ENCODE measurements at regions not wholly inside any gene's neighbourhood (a gene's known extent, or its start where the extent isn't known, plus 50 kb on each side); places are given as distances from the start of the nearest gene placed in this dataset.

DNA sequence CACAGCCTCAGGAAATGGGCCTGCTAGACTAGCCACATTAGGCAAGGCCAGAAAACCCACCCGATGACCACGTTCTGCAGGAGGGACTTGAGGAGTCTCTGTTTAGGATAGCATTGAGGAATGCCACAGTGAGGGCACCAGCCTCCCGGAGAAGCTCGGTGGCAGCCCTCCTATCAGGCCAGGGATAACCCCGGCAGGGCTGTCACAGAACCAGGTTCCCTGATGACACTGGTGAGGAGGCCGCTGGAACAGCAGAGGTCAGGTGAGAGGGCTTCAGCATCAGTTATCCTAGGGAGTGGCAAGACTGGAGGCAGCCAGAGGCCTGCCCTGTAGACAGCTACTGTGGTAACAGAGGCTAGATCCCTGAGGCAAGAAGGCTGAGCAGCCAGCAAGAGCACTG, 157.6 kb downstream of the MYLK4 start:
- Histone ChIP-seq H3K27ac (no peak overlapping the region), H3K27me3 (no peaks in the 10 kb centered on the region), H3K9me3 (replicated peaks in 1 of 3) (no peaks in the 10 kb centered on the region), H3K36me3 (replicated peaks in 1 of 2) (no peaks in the 10 kb centered on the region), H3K4me1 (replicated peaks in 1 of 2) (no peaks in the 10 kb centered on the region), H3K4me3 (no peak overlapping the region)
- no peak for TF ChIP-seq POLR2A (IDR thresholded peaks at IDR 0.05)
- WGBS, 4 donors: 90 to 97% (median 95%) methylated on average over 4 to 6 of the region's 6 CpGs
- intact Hi-C loops (cut with DNase I): no loop called here
- DNase-seq: no peak

DNA sequence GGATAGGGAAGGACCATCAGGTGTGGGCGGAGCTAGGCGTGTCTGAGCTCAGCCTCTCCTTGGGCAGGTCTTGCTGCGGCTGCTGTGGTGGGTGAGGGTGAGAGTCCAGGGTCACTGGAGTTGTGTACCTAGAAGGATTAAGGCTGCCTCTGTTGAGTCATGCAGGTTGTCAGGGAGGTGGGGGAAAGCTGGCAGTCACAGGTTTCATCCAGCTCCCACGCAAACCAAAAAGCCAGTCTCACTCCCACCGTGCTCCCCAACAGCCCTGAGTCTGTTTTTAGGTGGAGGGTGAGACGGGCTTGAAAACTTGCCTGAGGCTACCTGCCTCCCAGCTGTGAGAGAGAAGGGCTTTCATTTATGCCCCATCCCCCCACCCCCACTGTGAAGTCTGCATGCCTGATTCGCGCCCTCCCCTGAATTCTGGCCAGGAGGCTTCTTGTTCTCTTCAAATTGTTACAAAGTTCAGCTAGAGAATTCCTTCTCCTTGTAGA, 161.5 kb downstream of the MYLK4 start:
- H3K27me3 ChIP-seq: no peaks in the 10 kb centered on the region
- TF ChIP-seq POLR2A (IDR thresholded peaks at IDR 0.05): no peak
- TF ChIP-seq, protein P1, sequence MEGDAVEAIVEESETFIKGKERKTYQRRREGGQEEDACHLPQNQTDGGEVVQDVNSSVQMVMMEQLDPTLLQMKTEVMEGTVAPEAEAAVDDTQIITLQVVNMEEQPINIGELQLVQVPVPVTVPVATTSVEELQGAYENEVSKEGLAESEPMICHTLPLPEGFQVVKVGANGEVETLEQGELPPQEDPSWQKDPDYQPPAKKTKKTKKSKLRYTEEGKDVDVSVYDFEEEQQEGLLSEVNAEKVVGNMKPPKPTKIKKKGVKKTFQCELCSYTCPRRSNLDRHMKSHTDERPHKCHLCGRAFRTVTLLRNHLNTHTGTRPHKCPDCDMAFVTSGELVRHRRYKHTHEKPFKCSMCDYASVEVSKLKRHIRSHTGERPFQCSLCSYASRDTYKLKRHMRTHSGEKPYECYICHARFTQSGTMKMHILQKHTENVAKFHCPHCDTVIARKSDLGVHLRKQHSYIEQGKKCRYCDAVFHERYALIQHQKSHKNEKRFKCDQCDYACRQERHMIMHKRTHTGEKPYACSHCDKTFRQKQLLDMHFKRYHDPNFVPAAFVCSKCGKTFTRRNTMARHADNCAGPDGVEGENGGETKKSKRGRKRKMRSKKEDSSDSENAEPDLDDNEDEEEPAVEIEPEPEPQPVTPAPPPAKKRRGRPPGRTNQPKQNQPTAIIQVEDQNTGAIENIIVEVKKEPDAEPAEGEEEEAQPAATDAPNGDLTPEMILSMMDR (IDR thresholded peaks at IDR 0.05): no peak
- intact Hi-C loops (cut with DNase I): no loop called here
- peaks cover 0 to 3% (median 0%) of the 10 kb centered on the region in 3 donors for H3K9me3 ChIP-seq (replicated peaks in 1 of 3)
- H3K27ac ChIP-seq: no peak overlapping the region
- no peak for DNase-seq
- H3K4me3 ChIP-seq: no peak overlapping the region
- H3K4me1 ChIP-seq (replicated peaks in 1 of 2): no peaks in the 10 kb centered on the region
- H3K36me3 ChIP-seq (replicated peaks in 1 of 2): no peaks in the 10 kb centered on the region
- WGBS, 4 donors: 87 to 93% (median 89%) methylated on average over 6 to 8 of the region's 8 CpGs

DNA sequence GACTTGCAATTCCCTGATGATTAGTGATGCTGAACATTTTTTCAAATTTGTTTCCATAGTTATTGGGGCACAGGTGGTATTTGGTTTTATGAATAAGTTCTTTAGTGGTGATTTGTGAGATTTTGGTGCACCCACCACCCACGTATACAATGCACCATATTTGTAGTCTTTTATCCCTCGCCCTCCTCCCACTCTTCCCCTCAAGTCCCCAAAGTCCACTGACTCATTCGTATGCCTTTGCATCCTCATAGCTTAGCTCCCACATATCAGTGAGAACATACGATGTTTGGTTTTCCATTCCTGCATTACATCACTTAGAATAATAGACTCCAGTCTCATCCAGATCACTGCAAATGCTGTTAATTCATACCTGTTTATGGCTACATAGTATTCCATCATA, 167.3 kb downstream of the MYLK4 start:
- Histone ChIP-seq H3K27me3 (no peaks in the 10 kb centered on the region), H3K9me3 (replicated peaks in 1 of 3) (peaks cover 0 to 3% (median 0%) of the 10 kb centered on the region in 3 donors), H3K4me3 (no peak overlapping the region), H3K36me3 (replicated peaks in 1 of 2) (no peaks in the 10 kb centered on the region), H3K4me1 (replicated peaks in 1 of 2) (no peaks in the 10 kb centered on the region), H3K27ac (no peak overlapping the region)
- 65 to 79% (median 65%) methylated on average over 4 of the region's 4 CpGs for WGBS, 4 donors
- no peak for DNase-seq
- intact Hi-C loops (cut with DNase I): no loop called here
- TF ChIP-seq POLR2A (IDR thresholded peaks at IDR 0.05): no peak
- TF ChIP-seq, protein P1 (IDR thresholded peaks at IDR 0.05): no peak

DNA sequence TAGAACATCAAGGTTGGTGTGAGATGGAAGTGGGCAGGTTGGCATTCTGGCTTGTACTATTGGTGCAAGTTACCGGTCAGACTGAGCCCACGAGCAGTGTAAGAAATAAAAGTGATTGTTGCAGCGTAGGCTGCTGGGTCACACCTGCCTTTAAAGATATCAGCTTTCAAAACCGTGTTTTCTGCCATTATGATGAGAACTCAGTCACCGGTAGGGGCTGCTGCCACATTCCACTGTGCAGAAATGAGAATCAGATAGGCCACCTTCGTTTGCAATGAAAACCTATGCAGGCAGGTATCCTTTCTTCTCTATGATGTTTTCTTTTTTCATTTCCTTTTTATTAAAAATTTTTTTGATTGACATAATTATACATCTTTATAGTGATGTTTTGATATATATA, 168.5 kb downstream of the MYLK4 start:
- intact Hi-C loops (cut with DNase I): no loop called here
- no peak for DNase-seq
- Histone ChIP-seq H3K4me3 (no peak overlapping the region), H3K36me3 (replicated peaks in 1 of 2) (no peaks in the 10 kb centered on the region), H3K9me3 (replicated peaks in 1 of 3) (peaks cover 0 to 3% (median 0%) of the 10 kb centered on the region in 3 donors), H3K27ac (no peak overlapping the region), H3K4me1 (replicated peaks in 1 of 2) (no peaks in the 10 kb centered on the region), H3K27me3 (no peaks in the 10 kb centered on the region)
- 72 to 85% (median 79%) methylated on average over 6 of the region's 6 CpGs for WGBS, 4 donors
- TF ChIP-seq, protein P1 (IDR thresholded peaks at IDR 0.05): no peak
- TF ChIP-seq POLR2A (IDR thresholded peaks at IDR 0.05): no peak

DNA sequence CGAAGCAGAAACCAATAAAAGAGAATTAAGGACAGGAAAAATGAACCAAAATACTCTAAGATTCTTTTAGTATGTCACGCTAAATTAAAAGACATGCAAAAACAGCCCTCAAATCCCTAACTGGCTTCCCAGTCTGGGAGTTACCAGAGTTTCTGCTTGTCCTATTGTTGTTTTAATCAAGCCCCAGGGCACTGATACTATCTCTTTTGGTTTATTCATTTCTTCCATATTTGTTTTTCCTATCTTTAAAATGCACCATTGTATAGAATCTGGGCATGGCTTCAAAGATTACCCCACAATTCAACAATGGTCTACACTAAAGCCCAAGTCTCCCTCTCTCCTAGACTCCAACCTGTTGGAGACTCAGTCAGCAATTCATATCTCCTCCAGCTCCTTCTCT, 169.1 kb downstream of the MYLK4 start:
- Histone ChIP-seq H3K4me3 (no peak overlapping the region), H3K27ac (no peak overlapping the region), H3K9me3 (replicated peaks in 1 of 3) (peaks cover 0 to 3% (median 0%) of the 10 kb centered on the region in 3 donors), H3K27me3 (no peaks in the 10 kb centered on the region), H3K4me1 (replicated peaks in 1 of 2) (no peaks in the 10 kb centered on the region), H3K36me3 (replicated peaks in 1 of 2) (no peaks in the 10 kb centered on the region)
- 88 to 98% (median 92%) methylated on average over 2 of the region's 2 CpGs for WGBS, 4 donors
- TF ChIP-seq POLR2A (IDR thresholded peaks at IDR 0.05): no peak
- TF ChIP-seq, protein P1 (IDR thresholded peaks at IDR 0.05): no peak
- no peak for DNase-seq
- intact Hi-C loops (cut with DNase I): no loop called here

Measured in adrenal gland (tissue), 9 donors.